A549 (cell line): ENCODE measurements at regions not wholly inside any gene's neighbourhood (a gene's known extent, or its start where the extent isn't known, plus 50 kb on each side); places are given as distances from the start of the nearest gene placed in this dataset.

Experiments
- BHLHE40 ChIP-seq: IDR thresholded peaks from 2 replicates; pipeline ENCODE4 v1.6.1; 2012; ENCODE audit warnings: low read depth, low read length, inconsistent platforms
- CTCF ChIP-seq: fragments of >200 bp; sonication (Bioruptor Twin); formaldehyde crosslinking; IDR thresholded peaks from 3 replicates; pipeline ENCODE4 v1.5.1; 2016
- EHMT2 ChIP-seq: fragments of 200-600 bp; sonication (generic); IDR thresholded peaks from 2 replicates; pipeline ENCODE4 v1.6.1; 2016; ENCODE audit warnings: antibody characterized with exemption, low read depth, mild to moderate bottlenecking, moderate library complexity
- FOSB ChIP-seq: fragments of 250-450 bp; sonication (Bioruptor Pico); IDR thresholded peaks from 2 replicates; pipeline ENCODE4 v1.5.0; 2020; ENCODE audit warnings: mild to moderate bottlenecking, moderate library complexity
- HDAC2 ChIP-seq: fragments of 200-600 bp; sonication (generic); IDR thresholded peaks from 2 replicates; pipeline ENCODE4 v1.6.1; 2016
- KDM1A ChIP-seq: fragments of 200-600 bp; sonication (generic); IDR thresholded peaks from 2 replicates; pipeline ENCODE4 v1.6.1; 2016; ENCODE audit warnings: low read depth, mild to moderate bottlenecking
- RCOR1 ChIP-seq: fragments of 150-350 bp; IDR thresholded peaks from 2 replicates; pipeline ENCODE4 v1.6.1; 2014; ENCODE audit warnings: antibody characterized with exemption, low read length, low read depth
- REST ChIP-seq: fragments of 200-600 bp; sonication (generic); IDR thresholded peaks from 2 replicates; pipeline ENCODE4 v1.6.1; 2016; ENCODE audit warnings: antibody characterized with exemption, mild to moderate bottlenecking, moderate library complexity
- USF2 ChIP-seq: fragments of 450-650 bp; IDR thresholded peaks from 2 replicates; pipeline ENCODE4 v1.6.1; 2014; ENCODE audit warnings: antibody characterized with exemption
- TF ChIP-seq, protein P1 (sequence below): IDR thresholded peaks from 2 replicates; pipeline ENCODE4 v1.6.1; 2012

- TF ChIP-seq REST (no peak), EHMT2 (no peak), CTCF (no peak), RCOR1 (no peak), FOSB (CRISPR knock-in tag) (no peak), BHLHE40 (no peak), HDAC2 (no peak), USF2 (no peak), KDM1A (no peak)
- TF ChIP-seq, protein P1, sequence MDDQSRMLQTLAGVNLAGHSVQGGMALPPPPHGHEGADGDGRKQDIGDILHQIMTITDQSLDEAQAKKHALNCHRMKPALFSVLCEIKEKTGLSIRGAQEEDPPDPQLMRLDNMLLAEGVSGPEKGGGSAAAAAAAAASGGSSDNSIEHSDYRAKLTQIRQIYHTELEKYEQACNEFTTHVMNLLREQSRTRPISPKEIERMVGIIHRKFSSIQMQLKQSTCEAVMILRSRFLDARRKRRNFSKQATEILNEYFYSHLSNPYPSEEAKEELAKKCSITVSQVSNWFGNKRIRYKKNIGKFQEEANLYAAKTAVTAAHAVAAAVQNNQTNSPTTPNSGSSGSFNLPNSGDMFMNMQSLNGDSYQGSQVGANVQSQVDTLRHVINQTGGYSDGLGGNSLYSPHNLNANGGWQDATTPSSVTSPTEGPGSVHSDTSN, result no peak
Measured at GRCh38 chr2:145597006-145597405, 1077.1 kb upstream of the ZEB2 start.
